GM21360 (cell line): ENCODE measurements at regions not wholly inside any gene's neighbourhood (a gene's known extent, or its start where the extent isn't known, plus 50 kb on each side); places are given as distances from the start of the nearest gene placed in this dataset.

Source experiments
- ATAC-seq: cut with Tn5 transposase; IDR thresholded peaks from one replicate; pipeline ENCODE4 v1.9.1; 2021; ENCODE audit warnings: mild to moderate bottlenecking, moderate library complexity; ENCODE audit not compliant: unreplicated experiment

- ATAC-seq: no peak
Measured at GRCh38 chr2:2689306-2689705, 358.2 kb upstream of the MYT1L start.

GRCh38 chr2:2688254-2688653 is 357.2 kb upstream of the MYT1L start:
- ATAC-seq: no peak

DNA sequence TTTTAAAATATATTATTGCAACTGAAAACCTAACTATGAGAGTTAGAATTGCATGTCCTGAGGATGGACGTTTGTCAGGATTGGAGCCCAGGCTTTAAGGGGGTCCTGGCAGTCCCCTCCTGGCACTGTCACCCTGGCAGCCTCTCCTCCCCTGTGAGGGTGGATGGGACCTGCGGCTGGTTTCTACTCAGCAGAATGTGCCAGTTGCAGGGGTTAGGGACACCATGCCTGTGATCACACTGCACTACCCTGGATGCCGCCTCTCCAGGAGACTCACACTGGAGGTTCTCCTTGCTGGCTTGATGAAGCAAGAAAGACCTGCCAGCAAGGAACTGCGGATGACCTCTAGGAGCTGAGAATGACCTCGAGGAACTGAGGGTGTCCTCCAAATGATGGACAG is 356.7 kb upstream of the MYT1L start:
- ATAC-seq: no peak

- ATAC-seq: no peak
Measured at GRCh38 chr2:2686222-2686621, 355.1 kb upstream of the MYT1L start.

DNA sequence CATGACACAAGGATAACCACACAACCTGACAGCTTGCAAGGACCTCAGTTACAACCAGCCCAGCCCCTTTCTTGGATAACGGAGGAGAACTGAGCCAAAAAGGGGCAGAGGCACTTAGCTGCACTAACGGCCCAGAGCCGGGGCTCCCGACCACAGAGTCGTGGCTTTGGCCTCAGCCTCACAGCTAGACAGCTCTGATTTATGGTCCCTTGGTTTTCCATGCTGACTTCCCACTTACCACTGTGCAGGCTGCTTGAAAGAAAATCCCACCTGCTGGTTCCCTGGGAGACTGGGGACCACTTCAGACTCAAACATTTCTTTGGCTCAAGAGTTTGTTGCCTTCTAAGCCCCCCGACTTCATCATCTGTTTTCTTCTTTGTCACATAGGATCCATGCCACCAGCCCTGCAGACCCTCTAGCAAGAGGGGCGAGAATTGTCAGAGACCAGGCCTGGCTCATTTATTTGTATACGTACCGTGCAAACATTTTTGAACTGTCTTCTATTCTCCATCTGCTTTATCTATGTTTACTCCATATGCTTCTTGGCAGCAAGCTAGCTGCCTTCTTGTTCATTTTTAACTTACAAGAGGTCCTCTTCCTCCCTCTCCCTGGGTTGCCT is 352.6 kb upstream of the MYT1L start:
- ATAC-seq: no peak

DNA sequence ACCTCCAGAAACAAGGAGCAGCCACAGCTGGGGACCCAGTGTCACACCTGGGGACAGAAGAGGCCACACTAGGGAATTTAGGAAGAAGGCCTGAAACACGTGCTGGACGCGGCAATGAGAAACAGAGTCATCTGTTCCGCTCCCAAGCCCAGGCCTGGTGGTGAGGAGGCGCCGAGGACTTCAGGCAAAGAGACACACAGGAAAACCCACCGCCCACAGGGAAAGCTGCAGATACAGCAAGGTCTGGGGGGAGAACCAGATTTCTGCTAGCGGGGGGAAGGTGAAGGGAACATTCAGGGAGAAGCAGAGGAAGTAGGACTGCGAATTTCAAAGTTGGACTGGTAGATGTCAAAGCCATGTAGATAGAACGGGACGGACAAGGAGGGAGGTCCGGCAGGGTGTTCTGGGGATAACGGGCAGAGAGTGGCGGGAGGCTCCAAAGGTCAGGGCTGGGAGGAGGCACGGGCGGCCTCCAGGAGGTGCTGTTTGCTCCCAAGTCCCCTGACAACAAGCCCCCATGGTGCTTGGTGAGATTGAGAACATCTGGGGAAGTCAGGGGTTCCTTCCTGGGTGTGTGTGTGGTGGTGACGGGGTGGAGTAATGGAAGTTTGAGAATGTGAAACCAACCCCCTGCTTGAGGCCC is 351.7 kb upstream of the MYT1L start:
- ATAC-seq: no peak

GRCh38 chr2:2681711-2682251 is 350.7 kb upstream of the MYT1L start:
- ATAC-seq: no peak

DNA sequence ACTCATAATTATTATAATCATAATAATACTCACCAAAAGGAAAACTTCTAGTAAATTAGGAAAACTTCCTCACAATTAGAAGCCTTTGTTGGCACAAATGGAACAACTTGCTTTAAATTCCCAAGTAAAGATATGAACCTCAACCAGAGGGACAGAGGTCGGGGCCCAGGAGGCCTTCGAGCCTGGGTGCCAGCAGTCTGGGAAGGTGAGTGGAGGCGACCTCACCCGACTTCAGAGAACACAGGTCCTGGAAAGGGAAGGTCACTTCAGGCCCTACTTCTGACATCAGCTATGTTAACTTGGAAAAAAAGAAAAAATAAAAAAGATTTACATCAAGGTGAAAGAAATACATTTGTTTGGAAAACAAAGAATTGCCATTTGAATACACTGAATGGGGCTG is 350.0 kb upstream of the MYT1L start:
- no peak for ATAC-seq

DNA sequence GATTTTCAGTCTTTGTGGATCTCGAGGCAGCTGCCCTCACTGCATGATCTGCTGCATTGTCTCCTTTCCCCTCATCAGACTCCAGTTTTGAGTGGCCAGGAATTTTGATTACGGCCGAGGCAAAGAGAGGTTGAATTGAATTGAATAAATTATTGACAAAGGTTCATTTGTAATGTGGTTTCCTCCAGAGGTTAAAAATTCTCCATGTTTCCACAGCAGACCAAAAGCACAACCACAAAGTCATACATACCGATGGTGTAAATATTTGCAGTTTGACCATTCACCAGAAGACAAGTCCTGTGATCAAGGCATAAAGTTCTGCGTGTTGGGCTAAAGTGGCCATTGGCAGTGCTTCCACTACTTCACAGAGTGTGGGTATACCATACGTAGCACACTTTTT is 343.8 kb upstream of the MYT1L start:
- ATAC-seq: no peak

DNA sequence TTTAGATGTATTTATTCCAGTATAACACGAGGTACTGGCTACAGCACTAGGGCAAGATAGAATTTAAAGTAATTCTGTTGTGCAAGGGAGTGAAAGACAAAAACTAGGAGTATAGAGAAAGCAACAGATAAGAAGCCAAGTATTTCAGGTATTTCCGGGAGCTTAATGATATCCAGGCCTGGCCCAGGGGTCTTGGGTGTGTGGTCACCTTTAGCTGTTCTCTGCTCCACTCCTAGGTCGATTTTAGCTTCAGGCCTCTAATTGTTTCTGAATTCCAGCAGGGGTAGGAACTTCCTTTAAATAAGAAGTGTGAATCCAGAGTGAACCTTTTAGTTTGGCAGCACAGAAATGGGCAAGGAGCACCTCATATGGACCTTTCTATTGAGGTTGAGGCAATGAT is 342.3 kb upstream of the MYT1L start:
- no peak for ATAC-seq

DNA sequence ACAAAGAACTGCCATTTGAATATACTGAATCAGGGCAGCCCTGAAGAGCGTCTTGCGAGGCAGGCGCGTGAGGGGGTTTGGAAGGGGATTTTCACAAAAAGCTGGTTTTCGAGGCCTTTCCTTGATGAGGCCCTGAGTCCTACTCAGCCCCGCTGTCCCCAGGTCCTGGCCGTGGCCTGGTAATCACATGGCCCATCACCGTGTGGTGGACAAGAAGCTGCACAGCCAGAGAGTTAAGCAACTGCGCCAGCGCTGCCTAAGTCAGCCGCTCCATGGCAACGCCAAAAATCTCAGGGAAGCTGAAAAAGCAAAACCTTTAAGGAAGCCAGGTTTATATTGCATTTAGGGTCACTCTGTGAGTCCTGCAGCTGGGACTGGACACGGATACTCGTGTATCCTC is 341.2 kb upstream of the MYT1L start:
- ATAC-seq: no peak

DNA sequence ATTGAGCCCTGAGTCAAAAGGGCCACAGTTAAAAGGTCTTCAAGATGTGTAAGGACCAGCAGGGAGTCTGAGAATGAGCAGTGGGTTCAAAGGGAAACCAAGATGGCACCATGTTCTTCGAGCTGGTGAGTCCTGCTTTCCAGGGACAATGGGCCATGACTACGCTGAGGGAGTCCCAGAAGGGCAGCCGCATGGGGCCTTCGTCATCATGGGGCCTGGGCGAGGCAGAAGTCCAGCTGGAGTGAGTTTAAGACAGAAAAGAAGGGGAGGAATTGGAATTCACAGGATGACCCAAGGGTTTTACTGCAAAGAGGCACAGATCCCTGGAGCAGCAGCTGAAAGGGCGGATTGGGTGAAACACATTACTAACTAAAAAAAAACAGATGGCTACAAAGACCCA is 340.8 kb upstream of the MYT1L start:
- ATAC-seq: no peak

DNA sequence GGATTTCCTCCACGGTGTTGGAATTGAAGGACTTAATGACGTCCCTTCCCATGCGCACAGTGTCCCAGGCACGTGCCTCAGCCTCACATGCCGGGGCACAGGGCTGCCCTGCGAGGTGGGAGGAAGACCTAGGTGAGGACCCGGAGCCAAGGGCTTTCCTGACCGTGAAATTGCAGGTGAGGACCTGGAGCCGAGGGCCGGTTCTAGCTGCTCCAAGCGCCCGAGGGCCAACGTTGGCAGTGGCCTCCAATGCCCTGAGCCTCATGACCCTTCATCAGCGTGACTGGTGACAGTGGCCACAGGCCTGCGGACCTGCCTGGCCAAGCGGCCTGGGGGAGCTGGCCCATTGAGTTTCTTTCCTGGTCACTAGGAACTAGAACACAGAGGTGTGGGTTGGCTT is 338.2 kb upstream of the MYT1L start:
- no peak for ATAC-seq

- no peak for ATAC-seq
Measured at GRCh38 chr2:2668681-2669265, 337.7 kb upstream of the MYT1L start.

DNA sequence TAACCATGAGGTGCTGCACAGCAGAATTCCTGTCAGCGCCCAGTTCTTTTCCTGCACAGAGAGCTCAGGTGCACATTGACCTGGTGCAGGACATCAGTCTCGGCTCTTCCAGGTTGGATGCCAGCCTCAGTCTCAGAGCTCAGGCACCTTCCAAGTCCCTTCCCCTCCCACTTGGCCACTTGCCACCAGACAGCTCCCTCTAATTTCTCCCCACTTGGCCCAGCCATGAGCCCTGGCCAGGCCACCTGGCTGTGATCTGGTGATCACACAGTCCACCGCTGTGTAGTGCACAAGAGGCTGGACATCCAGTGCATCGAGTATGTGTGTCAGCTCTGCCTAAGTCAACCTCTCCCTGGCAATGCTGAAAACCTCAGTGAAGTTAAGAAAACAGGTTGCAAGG is 336.6 kb upstream of the MYT1L start:
- ATAC-seq: no peak

GRCh38 chr2:2665834-2666133 is 334.7 kb upstream of the MYT1L start:
- no peak for ATAC-seq

DNA sequence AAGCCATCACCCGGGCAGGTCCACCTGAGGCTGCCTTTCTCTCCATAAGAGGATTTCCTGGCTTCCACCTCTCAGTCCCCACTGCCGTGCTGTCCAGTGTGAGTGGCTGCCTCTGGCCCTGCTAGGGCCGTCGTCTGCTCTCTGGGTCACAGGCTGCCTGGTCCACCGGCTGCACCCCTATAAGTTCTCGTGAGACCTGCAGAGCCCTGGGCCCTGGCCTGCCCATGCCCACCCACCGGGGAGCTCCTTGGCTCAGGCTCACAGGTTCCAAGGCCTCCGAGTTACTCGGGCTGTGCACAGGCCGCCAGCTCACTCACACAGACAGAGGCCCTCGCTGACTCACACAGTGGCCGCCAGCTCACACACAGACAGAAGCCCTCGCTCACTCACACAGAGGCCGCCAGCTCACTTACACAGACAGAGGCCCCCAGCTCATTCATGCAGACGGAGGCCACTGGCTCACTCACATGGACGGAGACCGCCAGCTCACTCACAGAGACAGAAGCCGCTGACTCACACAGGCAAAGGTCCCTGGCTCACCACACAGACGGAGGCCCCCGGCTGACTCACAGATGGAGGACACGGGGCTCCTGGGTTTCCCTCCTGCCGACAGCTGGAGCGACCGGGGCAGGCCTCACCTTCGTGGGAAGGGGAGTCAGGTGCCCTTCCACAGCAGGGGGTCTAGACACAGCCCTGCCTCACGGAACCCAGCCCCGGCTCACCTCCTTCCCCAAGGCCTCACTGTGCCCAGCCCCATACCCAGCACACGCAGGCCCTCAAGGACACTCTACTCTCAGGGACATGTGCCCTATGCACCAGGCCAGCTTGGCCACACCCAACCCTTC is 334.1 kb upstream of the MYT1L start:
- ATAC-seq: no peak

DNA sequence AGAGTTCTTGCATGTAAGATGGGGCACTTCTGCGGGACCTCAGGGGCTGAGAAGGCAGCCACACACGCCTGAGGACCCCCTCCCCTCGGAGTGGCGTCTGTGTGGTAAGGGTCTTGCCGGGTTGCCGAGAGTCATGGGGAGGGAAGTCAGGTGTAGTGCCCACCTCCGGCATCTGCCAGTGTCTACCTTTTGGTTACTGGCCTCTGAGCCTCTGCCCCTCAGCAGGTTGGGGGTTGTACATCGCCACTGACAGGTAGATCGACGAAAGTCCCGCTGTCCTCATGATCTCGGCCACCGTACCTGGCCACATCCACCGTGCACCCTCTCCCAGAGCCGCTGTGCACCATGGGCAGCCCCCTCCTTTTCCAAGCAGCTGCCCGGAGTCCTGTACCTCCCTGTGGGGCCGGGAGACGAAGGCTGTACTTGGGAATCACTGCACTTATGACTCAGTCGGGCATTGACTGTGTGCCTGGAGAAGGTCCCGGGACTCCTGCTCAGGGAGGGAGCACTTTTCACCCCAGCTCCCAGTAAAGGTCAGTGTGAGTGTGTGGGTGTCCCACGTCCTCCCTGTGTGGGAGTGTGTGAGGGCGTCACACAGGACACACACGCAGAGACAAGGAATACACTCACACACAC is 332.4 kb upstream of the MYT1L start:
- ATAC-seq: no peak

GRCh38 chr2:2662847-2663356 is 331.8 kb upstream of the MYT1L start:
- ATAC-seq: no peak

DNA sequence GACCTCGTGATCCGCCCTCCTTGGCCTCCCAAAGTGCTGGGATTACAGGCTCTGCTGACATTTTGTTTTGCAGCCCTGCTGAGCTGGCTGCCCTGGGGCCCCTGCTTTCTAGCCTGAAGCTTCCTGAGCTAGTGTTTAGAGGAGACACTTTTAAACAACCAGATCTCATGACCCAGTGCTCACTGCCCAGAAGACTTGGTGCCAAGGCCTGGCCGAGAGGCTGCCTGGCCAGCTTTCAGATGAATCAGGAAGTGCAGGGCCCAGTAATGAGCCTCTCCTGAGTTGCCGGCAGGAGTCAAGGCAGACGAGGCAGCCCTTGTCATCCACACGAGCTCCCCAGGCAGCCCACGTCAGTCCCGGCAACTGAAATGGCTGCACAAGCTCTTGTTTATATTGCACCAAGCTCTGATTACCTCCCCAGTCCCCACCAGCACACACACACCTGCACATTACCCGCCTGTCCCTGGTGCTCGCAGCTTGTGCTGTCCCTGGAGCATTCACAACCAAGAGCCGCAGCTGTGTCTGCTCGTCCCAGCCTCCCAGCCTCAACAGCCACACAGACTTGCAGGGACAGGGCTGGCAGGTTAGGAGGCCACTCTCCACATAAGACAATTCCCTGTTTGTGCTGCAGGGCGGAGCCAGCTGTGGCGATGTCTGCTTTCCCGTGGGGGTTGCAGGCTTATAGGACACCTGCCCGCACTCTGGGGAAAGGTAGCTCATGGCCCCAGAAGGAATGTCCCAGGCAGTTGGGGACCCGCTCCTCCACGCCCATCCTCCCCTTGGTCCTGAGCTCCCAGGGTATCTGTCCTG is 331.2 kb upstream of the MYT1L start:
- ATAC-seq: no peak
